H9 (cell line): ENCODE measurements at regions not wholly inside any gene's neighbourhood (a gene's known extent, or its start where the extent isn't known, plus 50 kb on each side); places are given as distances from the start of the nearest gene placed in this dataset.

ENCODE experiments used
- DNase-seq: peaks from one replicate; pipeline ENCODE4 v3.0.0-alpha.2; 2017
- H2AFZ ChIP-seq: one replicate; pipeline ENCODE4 v1.6.1; 2013; ENCODE audit warnings: mild to moderate bottlenecking, low read length, control low read depth, moderate library complexity
- H2AK5ac ChIP-seq: 2 replicates; pipeline ENCODE4 v1.6.1; 2013; ENCODE audit warnings: low read length, control low read depth, mixed read lengths; ENCODE audit not compliant: insufficient read length
- H2BK120ac ChIP-seq: one replicate; pipeline ENCODE4 v1.6.1; 2013; ENCODE audit warnings: low read depth, mild to moderate bottlenecking, low read length, control low read depth, inconsistent platforms; ENCODE audit not compliant: poor library complexity, severe bottlenecking
- H2BK12ac ChIP-seq: 2 replicates; pipeline ENCODE4 v1.6.1; 2013; ENCODE audit warnings: low read length, control low read depth, mixed read lengths, low read depth; ENCODE audit not compliant: insufficient read length
- H2BK15ac ChIP-seq: 2 replicates; pipeline ENCODE4 v1.6.1; 2013; ENCODE audit warnings: low read depth, low read length, control low read depth
- H2BK20ac ChIP-seq: one replicate; pipeline ENCODE4 v1.6.1; 2013; ENCODE audit warnings: low read depth, mild to moderate bottlenecking, low read length, control low read depth, inconsistent platforms; ENCODE audit not compliant: poor library complexity, severe bottlenecking
- H2BK5ac ChIP-seq: 2 replicates; pipeline ENCODE4 v1.6.1; 2013; ENCODE audit warnings: low read length, control low read depth, mixed read lengths; ENCODE audit not compliant: insufficient read length
- H3K14ac ChIP-seq: 2 replicates; pipeline ENCODE4 v1.6.1; 2013; ENCODE audit warnings: low read length, control low read depth; ENCODE audit not compliant: insufficient read depth
- H3K18ac ChIP-seq: 2 replicates; pipeline ENCODE4 v1.6.1; 2013; ENCODE audit warnings: low read depth, mild to moderate bottlenecking, mixed read lengths, low read length, control low read depth; ENCODE audit not compliant: insufficient read length
- H3K23ac ChIP-seq: 2 replicates; pipeline ENCODE4 v1.6.1; 2013; ENCODE audit warnings: low read length, control low read depth, mixed read lengths, low read depth; ENCODE audit not compliant: insufficient read length
- H3K23me2 ChIP-seq: 2 replicates; pipeline ENCODE4 v1.6.1; 2013; ENCODE audit warnings: low read depth, mild to moderate bottlenecking, mixed read lengths, low read length, control low read depth; ENCODE audit not compliant: insufficient read length, poor library complexity, severe bottlenecking
- H3K27ac ChIP-seq: 2 replicates; pipeline ENCODE4 v1.5.1; 2013; ENCODE audit warnings: low read length, control low read depth, mixed read lengths, low read depth; ENCODE audit not compliant: insufficient read length
- H3K27me3 ChIP-seq: 2 replicates; pipeline ENCODE4 v1.6.1; 2013; ENCODE audit warnings: low read length, control low read depth, inconsistent platforms; ENCODE audit not compliant: insufficient read depth
- H3K4ac ChIP-seq: 2 replicates; pipeline ENCODE4 v1.6.1; 2013; ENCODE audit warnings: low read depth, mild to moderate bottlenecking, control low read depth, inconsistent platforms, low read length, moderate library complexity
- H3K4me1 ChIP-seq: 2 replicates; pipeline ENCODE4 v1.6.1; 2013; ENCODE audit warnings: low read length, control low read depth, inconsistent platforms; ENCODE audit not compliant: insufficient read depth
- H3K4me2 ChIP-seq: 2 replicates; pipeline ENCODE4 v1.6.1; 2013; ENCODE audit warnings: low read length, control low read depth, mixed read lengths; ENCODE audit not compliant: insufficient read length, insufficient read depth
- H3K56ac ChIP-seq: 2 replicates; pipeline ENCODE4 v1.6.1; 2013; ENCODE audit warnings: low read depth, mild to moderate bottlenecking, mixed read lengths, low read length, control low read depth; ENCODE audit not compliant: insufficient read length
- H3K79me1 ChIP-seq: 2 replicates; pipeline ENCODE4 v1.6.1; 2013; ENCODE audit warnings: low read depth, mild to moderate bottlenecking, moderate library complexity, low read length, control low read depth, inconsistent platforms; ENCODE audit not compliant: insufficient read depth, poor library complexity, severe bottlenecking
- H3K79me2 ChIP-seq: 2 replicates; pipeline ENCODE4 v1.6.1; 2013; ENCODE audit warnings: low read length, control low read depth, inconsistent platforms; ENCODE audit not compliant: insufficient read depth
- H3K9ac ChIP-seq: 2 replicates; pipeline ENCODE4 v1.6.1; 2013; ENCODE audit warnings: low read length, control low read depth, mixed read lengths; ENCODE audit not compliant: insufficient read length; ENCODE audit errors: extremely low read depth
- H3K9me3 ChIP-seq: one replicate; pipeline ENCODE4 v1.6.1; 2013; ENCODE audit warnings: low read depth, low read length, inconsistent platforms; ENCODE audit not compliant: control insufficient read depth
- H3T11ph ChIP-seq: one replicate; pipeline ENCODE4 v1.6.1; 2013; ENCODE audit warnings: mild to moderate bottlenecking, low read length, control low read depth, inconsistent platforms
- H4K20me1 ChIP-seq: one replicate; pipeline ENCODE4 v1.6.1; 2013; ENCODE audit not compliant: control insufficient read depth, insufficient read length, insufficient read depth
- H4K5ac ChIP-seq: 2 replicates; pipeline ENCODE4 v1.6.1; 2013; ENCODE audit warnings: low read depth, mild to moderate bottlenecking, mixed read lengths, low read length, control low read depth; ENCODE audit not compliant: insufficient read length
- H4K8ac ChIP-seq: replicated peaks from 2 replicates; pipeline ENCODE4 v1.6.1; 2013; ENCODE audit warnings: low read length, control low read depth, mixed read lengths, low read depth; ENCODE audit not compliant: insufficient read length
- H4K91ac ChIP-seq: 2 replicates; pipeline ENCODE4 v1.6.1; 2013; ENCODE audit warnings: low read depth, mild to moderate bottlenecking, moderate library complexity, mixed read lengths, low read length, control low read depth; ENCODE audit not compliant: insufficient read length
- H3K27ac Mint-ChIP-seq, 3 experiments: 2 replicates in 2 of 3; 3 replicates in 1 of 3; pipeline ENCODE4 v1.8.0; 2020 to 2021; ENCODE audit warnings: mixed read lengths in 3 of 3, mild to moderate bottlenecking in 1 of 3, moderate library complexity in 1 of 3
- H3K27me3 Mint-ChIP-seq: 2 replicates; pipeline ENCODE4 v1.8.0; 2021; ENCODE audit warnings: low read depth, mild to moderate bottlenecking, moderate library complexity, mixed read lengths
- H3K36me3 Mint-ChIP-seq, 3 experiments: 2 replicates in 2 of 3; 3 replicates in 1 of 3; pipeline ENCODE4 v1.8.0; 2020 to 2021; ENCODE audit warnings: low read depth in 3 of 3, mixed read lengths in 3 of 3; ENCODE audit not compliant: insufficient read depth in 1 of 3
- H3K4me1 Mint-ChIP-seq, 2 experiments: 2 replicates each; pipeline ENCODE4 v1.8.0; 2020; ENCODE audit warnings: mixed read lengths in 2 of 2
- H3K4me3 Mint-ChIP-seq, 2 experiments: 2 replicates in 1 of 2; 3 replicates in 1 of 2; pipeline ENCODE4 v1.8.0; 2020 to 2021; ENCODE audit warnings: mild to moderate bottlenecking in 2 of 2, mixed read lengths in 2 of 2, moderate library complexity in 1 of 2
- H3K9me3 Mint-ChIP-seq, 2 experiments: 2 replicates in 1 of 2; 3 replicates in 1 of 2; pipeline ENCODE4 v1.8.0; 2020; ENCODE audit warnings: mild to moderate bottlenecking in 2 of 2, mixed read lengths in 2 of 2, moderate library complexity in 1 of 2
- WGBS: extraction: QIAGEN DNeasy Blood & Tissue Kit; methylation state at CpG from one replicate; pipeline ENCODE4 v1.1.7; 2013; ENCODE audit warnings: missing lambda C conversion rate, low lambda C conversion rate, mixed read lengths; ENCODE audit not compliant: insufficient read length; ENCODE audit errors: extremely low coverage; 5-methylcytosine and 5-hydroxymethylcytosine counted together
- TF ChIP-seq, protein P1 (sequence below): fragments of 200-600 bp; sonication (generic); conservative IDR thresholded peaks from 3 replicates; pipeline ENCODE4 v1.8.0; 2021; ENCODE audit warnings: antibody characterized with exemption, mild to moderate bottlenecking

GRCh38 chr11:42526426-42526825, 785.4 kb upstream of the API5 start:
- no peaks in the 10 kb centered on the region for H3K9me3 Mint-ChIP-seq
- H3K4ac ChIP-seq, result no peak overlapping the region
- no peak overlapping the region for H2BK120ac ChIP-seq
- H4K8ac ChIP-seq, result no peak overlapping the region
- no peak overlapping the region for H4K91ac ChIP-seq
- H3K79me2 ChIP-seq, result no peaks in the 10 kb centered on the region
- H2BK20ac ChIP-seq, result no peak overlapping the region
- no peak overlapping the region for H3K4me3 Mint-ChIP-seq
- H3K27ac ChIP-seq, result no peak overlapping the region
- H3K27me3 ChIP-seq, result no peaks in the 10 kb centered on the region
- H3K23ac ChIP-seq, result no peak overlapping the region
- H3K18ac ChIP-seq, result no peak overlapping the region
- no peak overlapping the region for H3K4me2 ChIP-seq
- TF ChIP-seq, protein P1, sequence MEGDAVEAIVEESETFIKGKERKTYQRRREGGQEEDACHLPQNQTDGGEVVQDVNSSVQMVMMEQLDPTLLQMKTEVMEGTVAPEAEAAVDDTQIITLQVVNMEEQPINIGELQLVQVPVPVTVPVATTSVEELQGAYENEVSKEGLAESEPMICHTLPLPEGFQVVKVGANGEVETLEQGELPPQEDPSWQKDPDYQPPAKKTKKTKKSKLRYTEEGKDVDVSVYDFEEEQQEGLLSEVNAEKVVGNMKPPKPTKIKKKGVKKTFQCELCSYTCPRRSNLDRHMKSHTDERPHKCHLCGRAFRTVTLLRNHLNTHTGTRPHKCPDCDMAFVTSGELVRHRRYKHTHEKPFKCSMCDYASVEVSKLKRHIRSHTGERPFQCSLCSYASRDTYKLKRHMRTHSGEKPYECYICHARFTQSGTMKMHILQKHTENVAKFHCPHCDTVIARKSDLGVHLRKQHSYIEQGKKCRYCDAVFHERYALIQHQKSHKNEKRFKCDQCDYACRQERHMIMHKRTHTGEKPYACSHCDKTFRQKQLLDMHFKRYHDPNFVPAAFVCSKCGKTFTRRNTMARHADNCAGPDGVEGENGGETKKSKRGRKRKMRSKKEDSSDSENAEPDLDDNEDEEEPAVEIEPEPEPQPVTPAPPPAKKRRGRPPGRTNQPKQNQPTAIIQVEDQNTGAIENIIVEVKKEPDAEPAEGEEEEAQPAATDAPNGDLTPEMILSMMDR, result no peak
- H2BK5ac ChIP-seq, result no peak overlapping the region
- H3K27me3 Mint-ChIP-seq, result no peaks in the 10 kb centered on the region
- no peak overlapping the region for H2AFZ ChIP-seq
- no peak overlapping the region for H3K14ac ChIP-seq
- H2AK5ac ChIP-seq, result no peak overlapping the region
- no peak overlapping the region for H2BK12ac ChIP-seq
- H3T11ph ChIP-seq, result no peak overlapping the region
- no peaks in the 10 kb centered on the region for H3K79me1 ChIP-seq
- no peak overlapping the region for H2BK15ac ChIP-seq
- no peaks in the 10 kb centered on the region for H3K36me3 Mint-ChIP-seq
- H3K9me3 ChIP-seq, result no peaks in the 10 kb centered on the region
- no peak for DNase-seq
- no peaks in the 10 kb centered on the region for H3K23me2 ChIP-seq
- no peak overlapping the region for H4K5ac ChIP-seq
- no peaks in the 10 kb centered on the region for H4K20me1 ChIP-seq
- WGBS, result no CpG with 5 or more reads among the region's 4 CpGs
- H3K27ac Mint-ChIP-seq, result no peak overlapping the region; a peak in 1 of 7 replicates
- H3K56ac ChIP-seq, result no peak overlapping the region
- H3K9ac ChIP-seq, result no peak overlapping the region
- no peaks in the 10 kb centered on the region for H3K4me1 ChIP-seq
- H3K4me1 Mint-ChIP-seq, result peaks cover 17 to 20% of the 10 kb centered on the region in 2 experiments
